ENCODE measurements at regions not wholly inside any gene's neighbourhood (a gene's known extent, or its start where the extent isn't known, plus 50 kb on each side); places are given as distances from the start of the nearest gene placed in this dataset.
"Not testable (repeated sequence)": the region's sequence is repeated elsewhere in the genome, so short reads cannot be mapped to it uniquely, and the experiment has no call there.

DNA sequence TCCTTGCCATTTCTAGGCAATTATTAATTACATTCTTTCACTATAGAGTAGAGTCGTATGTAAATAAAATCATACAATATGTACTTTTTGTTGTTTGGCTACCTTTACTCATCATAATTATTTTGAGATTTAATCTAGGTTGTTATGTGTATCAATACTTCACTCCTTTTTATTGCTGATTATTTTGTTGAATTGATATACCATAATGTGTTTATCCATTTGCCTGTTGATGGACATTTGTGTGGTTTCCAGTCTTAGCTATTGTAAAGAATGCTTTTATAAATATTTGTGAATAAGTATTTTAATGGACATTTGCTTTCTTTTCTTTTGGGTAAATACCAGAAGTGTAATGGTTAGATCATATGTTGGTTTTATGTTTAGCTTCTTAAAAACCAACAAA, 174.0 kb downstream of the RAMP3 start:
- intact Hi-C loops (cut with DNase I), result no loop called here
- Histone ChIP-seq H3K36me3 (ENCODE audit: control insufficient read depth in 2 of 3, insufficient read depth in 3 of 3, low read length in 3 of 3) (no peaks in the 10 kb centered on the region), H3K9me3 (ENCODE audit: control insufficient read depth in 2 of 3, insufficient read depth in 1 of 3, low read length in 3 of 3) (peaks cover 0 to 8% (median 0%) of the 10 kb centered on the region in 3 donors), H3K27me3 (ENCODE audit: control insufficient read depth, insufficient read depth, low read length) (no peaks in the 10 kb centered on the region), H3K4me1 (ENCODE audit: control insufficient read depth in 2 of 3, insufficient read depth in 2 of 3, low read depth in 1 of 3, low read length in 3 of 3) (no peaks in the 10 kb centered on the region), H3K27ac (ENCODE audit: low read depth in 2 of 2, low read length in 2 of 2) (no peak overlapping the region), H3K4me3 (ENCODE audit: low read length in 3 of 3) (no peak overlapping the region), H3K9ac (ENCODE audit: low read length in 3 of 3) (no peak overlapping the region)
- DNase-seq, result no peak
- TF ChIP-seq, protein P1, sequence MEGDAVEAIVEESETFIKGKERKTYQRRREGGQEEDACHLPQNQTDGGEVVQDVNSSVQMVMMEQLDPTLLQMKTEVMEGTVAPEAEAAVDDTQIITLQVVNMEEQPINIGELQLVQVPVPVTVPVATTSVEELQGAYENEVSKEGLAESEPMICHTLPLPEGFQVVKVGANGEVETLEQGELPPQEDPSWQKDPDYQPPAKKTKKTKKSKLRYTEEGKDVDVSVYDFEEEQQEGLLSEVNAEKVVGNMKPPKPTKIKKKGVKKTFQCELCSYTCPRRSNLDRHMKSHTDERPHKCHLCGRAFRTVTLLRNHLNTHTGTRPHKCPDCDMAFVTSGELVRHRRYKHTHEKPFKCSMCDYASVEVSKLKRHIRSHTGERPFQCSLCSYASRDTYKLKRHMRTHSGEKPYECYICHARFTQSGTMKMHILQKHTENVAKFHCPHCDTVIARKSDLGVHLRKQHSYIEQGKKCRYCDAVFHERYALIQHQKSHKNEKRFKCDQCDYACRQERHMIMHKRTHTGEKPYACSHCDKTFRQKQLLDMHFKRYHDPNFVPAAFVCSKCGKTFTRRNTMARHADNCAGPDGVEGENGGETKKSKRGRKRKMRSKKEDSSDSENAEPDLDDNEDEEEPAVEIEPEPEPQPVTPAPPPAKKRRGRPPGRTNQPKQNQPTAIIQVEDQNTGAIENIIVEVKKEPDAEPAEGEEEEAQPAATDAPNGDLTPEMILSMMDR (IDR thresholded peaks at IDR 0.05; ENCODE audit: borderline replicate concordance, extremely low read depth, insufficient read depth), result no peak
- no peak for FAIRE-seq

DNA sequence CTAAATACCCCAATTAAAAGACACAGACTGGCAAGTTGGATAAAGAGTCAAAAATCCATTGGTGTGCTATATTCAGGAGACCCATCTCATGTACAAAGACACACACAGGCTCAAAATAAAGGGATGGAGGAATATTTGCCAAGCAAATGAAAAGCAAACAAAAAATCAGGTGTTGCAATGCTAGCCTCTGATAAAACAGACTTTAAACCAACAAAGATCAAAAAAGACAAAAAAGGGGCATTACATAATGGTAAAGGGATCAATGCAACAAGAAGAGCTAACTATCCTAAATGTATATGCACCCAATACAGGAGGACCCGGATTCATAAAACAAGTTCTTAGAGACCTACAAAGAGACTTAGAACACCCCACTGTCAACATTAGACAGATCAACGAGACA, 177.4 kb downstream of the RAMP3 start:
- H3K9me3 ChIP-seq (ENCODE audit: control insufficient read depth in 2 of 3, insufficient read depth in 1 of 3, low read length in 3 of 3); H3K36me3 ChIP-seq (ENCODE audit: control insufficient read depth in 2 of 3, insufficient read depth in 3 of 3, low read length in 3 of 3); DNase-seq; H3K9ac ChIP-seq (ENCODE audit: low read length in 3 of 3); intact Hi-C loops (cut with DNase I); FAIRE-seq; H3K27ac ChIP-seq (ENCODE audit: low read depth in 2 of 2, low read length in 2 of 2); H3K4me1 ChIP-seq (ENCODE audit: control insufficient read depth in 2 of 3, insufficient read depth in 2 of 3, low read depth in 1 of 3, low read length in 3 of 3); H3K27me3 ChIP-seq (ENCODE audit: control insufficient read depth, insufficient read depth, low read length); H3K4me3 ChIP-seq (ENCODE audit: low read length in 3 of 3): not testable (repeated sequence)

DNA sequence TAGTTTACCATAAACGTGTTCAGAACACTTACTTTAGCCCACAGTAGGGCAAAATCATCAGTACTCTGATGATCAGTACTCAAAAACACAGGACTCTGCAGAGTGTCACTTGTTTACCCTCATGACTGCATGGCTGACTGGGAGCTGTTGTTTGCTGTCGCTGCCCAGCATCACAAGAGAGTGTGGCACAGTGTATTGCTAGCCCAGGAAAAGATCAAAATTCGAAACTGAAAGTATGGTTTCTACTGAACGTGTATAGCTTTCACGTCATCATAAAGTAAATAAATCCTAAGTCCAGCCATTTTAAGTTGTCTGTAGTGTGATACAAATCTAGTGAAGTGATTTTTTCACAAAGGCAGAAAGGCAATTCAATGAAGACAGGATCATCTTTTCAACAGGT, 184.6 kb downstream of the RAMP3 start:
- Histone ChIP-seq H3K27me3 (ENCODE audit: control insufficient read depth, insufficient read depth, low read length) (no peaks in the 10 kb centered on the region), H3K4me1 (ENCODE audit: control insufficient read depth in 2 of 3, insufficient read depth in 2 of 3, low read depth in 1 of 3, low read length in 3 of 3) (no peaks in the 10 kb centered on the region), H3K4me3 (ENCODE audit: low read length in 3 of 3) (no peak overlapping the region), H3K9ac (ENCODE audit: low read length in 3 of 3) (no peak overlapping the region), H3K27ac (ENCODE audit: low read depth in 2 of 2, low read length in 2 of 2) (no peak overlapping the region), H3K9me3 (ENCODE audit: control insufficient read depth in 2 of 3, insufficient read depth in 1 of 3, low read length in 3 of 3) (peaks cover 0 to 3% (median 0%) of the 10 kb centered on the region in 3 donors), H3K36me3 (ENCODE audit: control insufficient read depth in 2 of 3, insufficient read depth in 3 of 3, low read length in 3 of 3) (no peaks in the 10 kb centered on the region)
- DNase-seq, result no peak
- intact Hi-C loops (cut with DNase I), result no loop called here
- FAIRE-seq, result no peak
- TF ChIP-seq, protein P1 (IDR thresholded peaks at IDR 0.05; ENCODE audit: borderline replicate concordance, extremely low read depth, insufficient read depth), result no peak

DNA sequence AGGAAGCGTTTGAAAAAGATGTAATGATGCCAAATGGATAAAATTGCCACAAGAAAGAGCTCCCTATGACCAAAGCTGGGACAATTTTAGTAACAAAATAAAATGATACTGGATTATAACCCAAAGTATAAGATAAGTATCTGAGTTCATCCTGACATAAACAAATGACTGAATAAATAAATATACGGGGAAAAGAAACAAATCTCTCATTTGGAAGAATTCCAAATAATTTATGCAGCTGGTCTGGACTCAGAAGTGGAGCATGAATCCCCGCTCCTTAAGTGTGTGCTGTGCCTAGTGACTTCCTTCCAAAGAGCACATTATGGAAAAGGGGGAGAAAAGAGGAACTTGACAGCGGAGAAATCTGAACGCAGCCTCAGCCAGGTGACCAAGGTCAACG, 186.2 kb downstream of the RAMP3 start:
- no peak overlapping the region for H3K9ac ChIP-seq (ENCODE audit: low read length in 3 of 3)
- no peaks in the 10 kb centered on the region for H3K36me3 ChIP-seq (ENCODE audit: control insufficient read depth in 2 of 3, insufficient read depth in 3 of 3, low read length in 3 of 3)
- H3K9me3 ChIP-seq (ENCODE audit: control insufficient read depth in 2 of 3, insufficient read depth in 1 of 3, low read length in 3 of 3), result peaks cover 0 to 3% (median 0%) of the 10 kb centered on the region in 3 donors
- TF ChIP-seq, protein P1 (IDR thresholded peaks at IDR 0.05; ENCODE audit: borderline replicate concordance, extremely low read depth, insufficient read depth), result no peak
- no peaks in the 10 kb centered on the region for H3K27me3 ChIP-seq (ENCODE audit: control insufficient read depth, insufficient read depth, low read length)
- H3K4me3 ChIP-seq (ENCODE audit: low read length in 3 of 3), result no peak overlapping the region
- intact Hi-C loops (cut with DNase I), result no loop called here
- FAIRE-seq (no peak), DNase-seq (no peak)
- H3K4me1 ChIP-seq (ENCODE audit: control insufficient read depth in 2 of 3, insufficient read depth in 2 of 3, low read depth in 1 of 3, low read length in 3 of 3), result no peaks in the 10 kb centered on the region
- no peak overlapping the region for H3K27ac ChIP-seq (ENCODE audit: low read depth in 2 of 2, low read length in 2 of 2)

Measured in kidney (tissue), 13 donors.